CD1c-positive myeloid dendritic cell (primary cell): ENCODE measurements at regions not wholly inside any gene's neighbourhood (a gene's known extent, or its start where the extent isn't known, plus 50 kb on each side); places are given as distances from the start of the nearest gene placed in this dataset.
"Not testable (repeated sequence)": the region's sequence is repeated elsewhere in the genome, so short reads cannot be mapped to it uniquely, and the experiment has no call there.

Experiments
- DNase-seq: peaks from one replicate; pipeline ENCODE4 v3.0.0-alpha.2; 2016; ENCODE audit errors: extremely low spot score

- DNase-seq = no peak
Observed at GRCh38 chr7:20839196-20839735, 52.6 kb upstream of the SP8 start.

- DNase-seq = no peak
Observed at GRCh38 chr7:20839987-20840386, 53.3 kb upstream of the SP8 start.

GRCh38 chr7:20846791-20847190 lies 60.1 kb upstream of the SP8 start:
- DNase-seq = no peak

GRCh38 chr7:20858951-20859350 lies 72.3 kb upstream of the SP8 start:
- no peak for DNase-seq

- DNase-seq = no peak
Observed at GRCh38 chr7:20861468-20861867, 74.8 kb upstream of the SP8 start.

GRCh38 chr7:20862554-20862953 lies 75.9 kb upstream of the SP8 start:
- no peak for DNase-seq

- DNase-seq = no peak
Observed at GRCh38 chr7:20864221-20864620, 77.5 kb upstream of the SP8 start.

- no peak for DNase-seq
Observed at GRCh38 chr7:20865684-20866083, 79.0 kb upstream of the SP8 start.

GRCh38 chr7:20870977-20871376 lies 84.3 kb upstream of the SP8 start:
- DNase-seq = no peak

GRCh38 chr7:20892776-20893175 lies 106.1 kb upstream of the SP8 start:
- no peak for DNase-seq

GRCh38 chr7:20894806-20895205 lies 108.1 kb upstream of the SP8 start:
- no peak for DNase-seq

- DNase-seq = no peak
Observed at GRCh38 chr7:20895563-20895962, 108.9 kb upstream of the SP8 start.

GRCh38 chr7:20896996-20897395 lies 110.3 kb upstream of the SP8 start:
- no peak for DNase-seq

- DNase-seq = no peak
Observed at GRCh38 chr7:20906801-20907453, 120.2 kb upstream of the SP8 start.

- no peak for DNase-seq
Observed at GRCh38 chr7:20911081-20911480, 124.4 kb upstream of the SP8 start.

GRCh38 chr7:20913853-20914252 lies 127.2 kb upstream of the SP8 start:
- DNase-seq = no peak

- no peak for DNase-seq
Observed at GRCh38 chr7:20916311-20916710, 129.6 kb upstream of the SP8 start.

GRCh38 chr7:20917603-20918002 lies 130.9 kb upstream of the SP8 start:
- DNase-seq = no peak

GRCh38 chr7:20918156-20918555 lies 131.5 kb upstream of the SP8 start:
- no peak for DNase-seq

- DNase-seq = not testable (repeated sequence)
Observed at GRCh38 chr7:20927178-20927577, 140.5 kb upstream of the SP8 start.

GRCh38 chr7:20927976-20928375 lies 141.3 kb upstream of the SP8 start:
- no peak for DNase-seq

- no peak for DNase-seq
Observed at GRCh38 chr7:20929199-20929598, 142.5 kb upstream of the SP8 start.

GRCh38 chr7:20931739-20932138 lies 145.1 kb upstream of the SP8 start:
- DNase-seq = no peak
